HepG2 (cell line): ENCODE measurements at regions not wholly inside any gene's neighbourhood (a gene's known extent, or its start where the extent isn't known, plus 50 kb on each side); places are given as distances from the start of the nearest gene placed in this dataset.

Source experiments
- ATAC-seq: fragments of 200-7000 bp; cut with Tn5 transposase; 3 replicates; pipeline ENCODE4 v1.9.1; 2020; ENCODE audit warnings: mild to moderate bottlenecking, moderate library complexity
- BruUV-seq: library from RNA; stranded (reverse); fragments of 400-500 nt; replicated peaks from 2 replicates; lab custom pipeline; 2021; lab: Mats Ljungman, UMichigan
- CTCF ChIA-PET: fragments of 300-600 bp; formaldehyde crosslinking; extraction: SDS; loops from one replicate; lab custom pipeline; 2021; ENCODE audit warnings: low total read pairs, inconsistent platforms, low intra/inter-chr PET ratio; lab: Yijun Ruan, JAX
- POLR2A ChIA-PET: fragments of 350-600 bp; sonication (Branson Sonifier 250); formaldehyde crosslinking; loops from one replicate; lab custom pipeline; 2020; ENCODE audit warnings: antibody characterized with exemption, inconsistent platforms; lab: Yijun Ruan, JAX
- DNase-seq: peaks from one replicate; pipeline ENCODE4 v3.0.0-alpha.2; 2015; ENCODE audit warnings: low spot score
- FAIRE-seq: peaks from 3 replicates; lab custom pipeline; 2011; peaks lifted over from hg19 to GRCh38; lab: Jason Lieb, UNC
- H2AFZ ChIP-seq: one replicate; pipeline ENCODE4 v1.6.1; 2011; ENCODE audit warnings: low read length, inconsistent platforms
- H3K27ac ChIP-seq: fragments of 300-600 bp; 3 replicates; pipeline ENCODE4 v1.8.0; 2011; ENCODE audit warnings: mixed run types, mild to moderate bottlenecking, mixed read lengths, low read length, inconsistent platforms; ENCODE audit not compliant: insufficient read depth; ENCODE audit errors: extremely low read length
- H3K27me3 ChIP-seq, 2 experiments: fragments of 200-600 bp in 1 of 2; 2 replicates in 1 of 2; 3 replicates in 1 of 2; pipeline versions ENCODE4 v1.6.0 to v1.8.0; 2011; ENCODE audit warnings: low read length in 2 of 2, mild to moderate bottlenecking in 2 of 2, moderate library complexity in 2 of 2, inconsistent platforms in 1 of 2; ENCODE audit not compliant: insufficient read depth in 2 of 2, control insufficient read depth in 1 of 2
- H3K36me3 ChIP-seq, 2 experiments: fragments of 200-600 bp in 1 of 2; replicated peaks in 1 of 2; 2 replicates in 1 of 2; 3 replicates in 1 of 2; pipeline versions ENCODE4 v1.5.1 to v1.8.0; 2011; ENCODE audit warnings: low read length in 2 of 2, inconsistent platforms in 1 of 2; ENCODE audit not compliant: insufficient read depth in 2 of 2, control insufficient read depth in 1 of 2
- H3K4me1 ChIP-seq: 2 replicates; pipeline ENCODE4 v1.5.1; 2012; ENCODE audit warnings: low read length, inconsistent platforms; ENCODE audit not compliant: insufficient read depth
- H3K4me2 ChIP-seq: 2 replicates; pipeline ENCODE4 v1.6.0; 2011; ENCODE audit warnings: low read depth, low read length, inconsistent platforms
- H3K4me3 ChIP-seq, 3 experiments: fragments of 200-600 bp in 1 of 3; sonication (generic), shearing (Covaris generic) in 1 of 3; replicated peaks in 1 of 3; 2 replicates each; pipeline ENCODE4 v1.5.1; 2011 to 2016; ENCODE audit warnings: low read length in 3 of 3, inconsistent platforms in 2 of 3, low read depth in 2 of 3, mild to moderate bottlenecking in 2 of 3, control low read depth in 1 of 3, mixed read lengths in 1 of 3; ENCODE audit not compliant: insufficient read depth in 1 of 3
- H3K79me2 ChIP-seq: one replicate; pipeline ENCODE4 v1.6.1; 2011; ENCODE audit warnings: low read length, inconsistent platforms; ENCODE audit not compliant: insufficient read depth
- H3K9ac ChIP-seq: 2 replicates; pipeline ENCODE4 v1.6.0; 2011; ENCODE audit warnings: mild to moderate bottlenecking, low read depth, low read length, inconsistent platforms; ENCODE audit not compliant: insufficient read depth
- H3K9me3 ChIP-seq: 2 replicates; pipeline ENCODE4 v1.5.1; 2012; ENCODE audit warnings: mild to moderate bottlenecking, low read length
- H4K20me1 ChIP-seq: 2 replicates; pipeline ENCODE4 v1.6.0; 2011; ENCODE audit warnings: inconsistent platforms, mild to moderate bottlenecking, low read length, moderate library complexity; ENCODE audit not compliant: insufficient read depth
- ATF1 ChIP-seq: IDR thresholded peaks from 2 replicates; pipeline ENCODE4 v1.6.1; 2016; ENCODE audit warnings: mild to moderate bottlenecking, control low read depth
- DMAP1 ChIP-seq: IDR thresholded peaks from 2 replicates; pipeline ENCODE4 v1.6.1; 2016
- KAT8 ChIP-seq: IDR thresholded peaks from 2 replicates; pipeline ENCODE4 v1.6.1; 2016; ENCODE audit warnings: missing genetic modification reagents, missing compliant biosample characterization
- MBNL3 ChIP-seq: fragments of 250-450 bp; sonication (Bioruptor Pico); conservative IDR thresholded peaks from 2 replicates; pipeline ENCODE4 v1.8.0; 2022; ENCODE audit warnings: mild to moderate bottlenecking, inconsistent platforms
- MZF1 ChIP-seq: sonication (generic); formaldehyde crosslinking; IDR thresholded peaks from 2 replicates; pipeline ENCODE4 v1.8.1; 2023; ENCODE audit warnings: mild to moderate bottlenecking, missing genetic modification reagents, borderline replicate concordance
- PLRG1 ChIP-seq: fragments of 450-650 bp; conservative IDR thresholded peaks from 2 replicates; pipeline ENCODE4 v1.6.1; 2016
- POLR2A ChIP-seq, 2 experiments: IDR thresholded peaks; 2 replicates each; pipeline ENCODE4 v1.6.1; 2011; ENCODE audit warnings: low read depth in 2 of 2, low read length in 2 of 2, mild to moderate bottlenecking in 1 of 2, moderate library complexity in 1 of 2; ENCODE audit not compliant: insufficient read depth in 1 of 2
- RFXANK ChIP-seq: IDR thresholded peaks from 2 replicates; pipeline ENCODE4 v1.6.1; 2016
- SAP130 ChIP-seq: IDR thresholded peaks from 2 replicates; pipeline ENCODE4 v1.6.1; 2016; ENCODE audit warnings: low read depth
- SMAD3 ChIP-seq: sonication (generic); formaldehyde crosslinking; IDR thresholded peaks from 2 replicates; pipeline ENCODE4 v1.4.0; 2020; ENCODE audit warnings: missing genetic modification reagents
- SUZ12 ChIP-seq: fragments of 150-350 bp; IDR thresholded peaks from 2 replicates; pipeline ENCODE4 v1.6.1; 2014; ENCODE audit warnings: low read depth, low read length
- THAP11 ChIP-seq: IDR thresholded peaks from 2 replicates; pipeline ENCODE4 v1.6.1; 2016; ENCODE audit warnings: missing biosample characterization, missing genetic modification reagents
- ZBTB1 ChIP-seq: sonication (generic); formaldehyde crosslinking; IDR thresholded peaks from 2 replicates; pipeline ENCODE4 v1.4.0; 2020; ENCODE audit warnings: missing genetic modification reagents, borderline replicate concordance
- ZBTB43 ChIP-seq: sonication (generic); formaldehyde crosslinking; conservative IDR thresholded peaks from 2 replicates; pipeline ENCODE4 v1.4.0; 2020; ENCODE audit warnings: missing genetic modification reagents
- ZNF160 ChIP-seq: sonication (generic); formaldehyde crosslinking; IDR thresholded peaks from 2 replicates; pipeline ENCODE4 v1.8.0; 2022; ENCODE audit warnings: mild to moderate bottlenecking, inconsistent platforms, missing genetic modification reagents
- ZNF207 ChIP-seq: fragments of 450-650 bp; IDR thresholded peaks from 2 replicates; pipeline ENCODE4 v1.6.1; 2016; ENCODE audit warnings: antibody characterized with exemption, borderline replicate concordance
- ZNF513 ChIP-seq: sonication (generic); formaldehyde crosslinking; conservative IDR thresholded peaks from 2 replicates; pipeline ENCODE4 v1.5.0; 2020; ENCODE audit warnings: missing genetic modification reagents
- ZSCAN31 ChIP-seq: sonication (generic); formaldehyde crosslinking; IDR thresholded peaks from 2 replicates; pipeline ENCODE4 v1.5.0; 2020; ENCODE audit warnings: low read depth, mild to moderate bottlenecking, missing genetic modification reagents
- WGBS: methylation state at CpG from one replicate; pipeline ENCODE4 v1.1.6; 2017; ENCODE audit warnings: low lambda C conversion rate; 5-methylcytosine and 5-hydroxymethylcytosine counted together
- in situ Hi-C: cut with HindIII; loops from 2 replicates; pipeline ENCODE4 v1.10.0; 2017; ENCODE audit warnings: low pct_unique_long_range_greater_than_20kb; ENCODE audit not compliant: extremely low pct_ligation_motif_present
- intact Hi-C: fragments of 100-400 bp; cut with micrococcal nuclease; formaldehyde crosslinking; loops from one replicate; pipeline ENCODE4 v1.10.0; 2022; ENCODE audit not compliant: unreplicated experiment

- Histone ChIP-seq H3K27me3 (no peaks in the 10 kb centered on the region; a peak in 1 of 5 replicates), H3K27ac (no peak overlapping the region), H3K79me2 (no peaks in the 10 kb centered on the region), H4K20me1 (no peaks in the 10 kb centered on the region), H3K4me2 (no peak overlapping the region), H2AFZ (no peak overlapping the region), H3K9ac (no peak overlapping the region), H3K4me3 (no peak overlapping the region), H3K4me1 (no peaks in the 10 kb centered on the region), H3K36me3 (no peaks in the 10 kb centered on the region), H3K9me3 (no peaks in the 10 kb centered on the region)
- ATAC-seq: no peak
- ChIA-PET CTCF (no interaction called here), POLR2A (no interaction called here)
- in situ Hi-C loops (no loop called here), intact Hi-C loops (no loop called here)
- FAIRE-seq: no peak
- no TSS peak for BruUV-seq
- WGBS: 0% methylated on average over 2 of the region's 2 CpGs
- TF ChIP-seq ZBTB43 (no peak), ZNF207 (no peak), ATF1 (no peak), POLR2A (IDR thresholded peaks at IDR 0.05; ENCODE audit: insufficient read depth in 1 of 2, low read depth in 2 of 2, low read length in 2 of 2) (no peak), ZNF160 (CRISPR knock-in tag) (no peak), MZF1 (CRISPR knock-in tag) (no peak), ZNF513 (CRISPR knock-in tag) (no peak), MBNL3 (CRISPR knock-in tag) (no peak), SMAD3 (CRISPR knock-in tag) (no peak), RFXANK (no peak), PLRG1 (no peak), THAP11 (no peak), ZBTB1 (CRISPR knock-in tag) (no peak), KAT8 (CRISPR knock-in tag) (no peak), SUZ12 (no peak), DMAP1 (CRISPR knock-in tag) (no peak), SAP130 (CRISPR knock-in tag) (no peak), ZSCAN31 (no peak)
- no peak for DNase-seq
Measured at GRCh38 chr3:181797431-181797830, 85.7 kb downstream of the SOX2 start.
